ENCODE measurements at regions not wholly inside any gene's neighbourhood (a gene's known extent, or its start where the extent isn't known, plus 50 kb on each side); places are given as distances from the start of the nearest gene placed in this dataset.

DNA sequence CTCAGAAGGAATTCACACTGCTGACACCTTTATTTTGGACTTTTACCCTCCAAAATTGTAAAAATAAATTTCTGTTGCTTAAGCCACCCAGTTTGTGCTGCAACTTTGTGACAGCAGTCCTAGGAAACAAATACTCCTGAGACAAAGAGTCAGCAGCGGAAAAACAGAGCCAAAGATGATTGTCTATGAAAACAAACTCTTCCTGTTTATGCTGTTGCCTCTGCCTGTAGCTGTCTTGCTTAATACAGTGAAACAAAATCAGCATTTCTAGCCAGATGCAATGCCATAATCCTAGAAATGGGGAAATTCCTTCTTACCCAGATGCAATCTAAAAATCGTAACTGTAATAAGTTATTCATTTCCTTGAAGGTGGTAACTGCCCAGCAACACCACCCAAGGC, 387.5 kb upstream of the ATP11B start:
- no peak for TF ChIP-seq EZH2 (IDR thresholded peaks at IDR 0.05; ENCODE audit: borderline replicate concordance, low read depth, low read length, poor library complexity, severe bottlenecking)
- TF ChIP-seq, protein P1, sequence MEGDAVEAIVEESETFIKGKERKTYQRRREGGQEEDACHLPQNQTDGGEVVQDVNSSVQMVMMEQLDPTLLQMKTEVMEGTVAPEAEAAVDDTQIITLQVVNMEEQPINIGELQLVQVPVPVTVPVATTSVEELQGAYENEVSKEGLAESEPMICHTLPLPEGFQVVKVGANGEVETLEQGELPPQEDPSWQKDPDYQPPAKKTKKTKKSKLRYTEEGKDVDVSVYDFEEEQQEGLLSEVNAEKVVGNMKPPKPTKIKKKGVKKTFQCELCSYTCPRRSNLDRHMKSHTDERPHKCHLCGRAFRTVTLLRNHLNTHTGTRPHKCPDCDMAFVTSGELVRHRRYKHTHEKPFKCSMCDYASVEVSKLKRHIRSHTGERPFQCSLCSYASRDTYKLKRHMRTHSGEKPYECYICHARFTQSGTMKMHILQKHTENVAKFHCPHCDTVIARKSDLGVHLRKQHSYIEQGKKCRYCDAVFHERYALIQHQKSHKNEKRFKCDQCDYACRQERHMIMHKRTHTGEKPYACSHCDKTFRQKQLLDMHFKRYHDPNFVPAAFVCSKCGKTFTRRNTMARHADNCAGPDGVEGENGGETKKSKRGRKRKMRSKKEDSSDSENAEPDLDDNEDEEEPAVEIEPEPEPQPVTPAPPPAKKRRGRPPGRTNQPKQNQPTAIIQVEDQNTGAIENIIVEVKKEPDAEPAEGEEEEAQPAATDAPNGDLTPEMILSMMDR (conservative IDR thresholded peaks at IDR 0.05; ENCODE audit: low read depth, low read length): no peak
- no peak overlapping the region for H3K4me3 ChIP-seq (ENCODE audit: low read depth, low read length, poor library complexity, severe bottlenecking)
- ChIA-PET CTCF (no interaction called here), POLR2A (ENCODE audit: low non-redundant PET) (no interaction called here)
- no TSS peak for BruUV-seq (replicated peaks)
- H3K4me1 ChIP-seq (ENCODE audit: insufficient read depth, low read length, poor library complexity, severe bottlenecking): no peaks in the 10 kb centered on the region
- H3K27ac ChIP-seq (ENCODE audit: low read depth, low read length, poor library complexity, severe bottlenecking): no peak overlapping the region
- H3K9me3 ChIP-seq (ENCODE audit: low read depth, low read length, poor library complexity, severe bottlenecking): no peaks in the 10 kb centered on the region
- no peaks in the 10 kb centered on the region for H3K36me3 ChIP-seq (ENCODE audit: insufficient read depth, low read length, poor library complexity, severe bottlenecking)
- no peak for DNase-seq (ENCODE audit: low spot score)
- no peaks in the 10 kb centered on the region for H3K27me3 ChIP-seq (replicated peaks; ENCODE audit: insufficient read depth, low read depth, low read length, poor library complexity)
- intact Hi-C loops (cut with micrococcal nuclease; ENCODE audit: unreplicated experiment): no loop called here

DNA sequence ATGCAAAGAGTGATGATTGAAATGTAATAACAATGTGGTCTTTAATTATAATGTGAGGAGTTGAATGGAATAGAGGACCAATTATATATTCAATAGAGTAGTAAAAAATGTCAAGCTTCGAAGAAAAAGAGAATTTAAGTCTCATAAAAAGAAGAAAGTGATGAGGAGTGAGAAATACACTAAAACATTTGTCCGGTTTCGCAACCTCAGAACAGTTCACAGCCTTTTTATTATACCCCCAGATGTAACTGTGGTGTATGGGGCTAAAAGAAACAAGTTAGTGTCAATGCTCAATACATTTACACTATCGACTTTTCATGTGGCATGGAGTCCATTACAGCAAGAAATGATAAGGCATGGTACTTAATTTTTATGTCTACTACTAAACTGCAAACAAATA, 386.5 kb upstream of the ATP11B start:
- Histone ChIP-seq H3K9me3 (ENCODE audit: low read depth, low read length, poor library complexity, severe bottlenecking) (no peaks in the 10 kb centered on the region), H3K27ac (ENCODE audit: low read depth, low read length, poor library complexity, severe bottlenecking) (no peak overlapping the region), H3K4me3 (ENCODE audit: low read depth, low read length, poor library complexity, severe bottlenecking) (no peak overlapping the region), H3K4me1 (ENCODE audit: insufficient read depth, low read length, poor library complexity, severe bottlenecking) (no peaks in the 10 kb centered on the region), H3K36me3 (ENCODE audit: insufficient read depth, low read length, poor library complexity, severe bottlenecking) (no peaks in the 10 kb centered on the region), H3K27me3 (replicated peaks; ENCODE audit: insufficient read depth, low read depth, low read length, poor library complexity) (no peaks in the 10 kb centered on the region)
- no peak for TF ChIP-seq EZH2 (IDR thresholded peaks at IDR 0.05; ENCODE audit: borderline replicate concordance, low read depth, low read length, poor library complexity, severe bottlenecking)
- TF ChIP-seq, protein P1 (conservative IDR thresholded peaks at IDR 0.05; ENCODE audit: low read depth, low read length): no peak
- CTCF ChIA-PET: no interaction called here
- POLR2A ChIA-PET (ENCODE audit: low non-redundant PET): no interaction called here
- no TSS peak for BruUV-seq (replicated peaks)
- DNase-seq (ENCODE audit: low spot score): no peak
- intact Hi-C loops (cut with micrococcal nuclease; ENCODE audit: unreplicated experiment): no loop called here

DNA sequence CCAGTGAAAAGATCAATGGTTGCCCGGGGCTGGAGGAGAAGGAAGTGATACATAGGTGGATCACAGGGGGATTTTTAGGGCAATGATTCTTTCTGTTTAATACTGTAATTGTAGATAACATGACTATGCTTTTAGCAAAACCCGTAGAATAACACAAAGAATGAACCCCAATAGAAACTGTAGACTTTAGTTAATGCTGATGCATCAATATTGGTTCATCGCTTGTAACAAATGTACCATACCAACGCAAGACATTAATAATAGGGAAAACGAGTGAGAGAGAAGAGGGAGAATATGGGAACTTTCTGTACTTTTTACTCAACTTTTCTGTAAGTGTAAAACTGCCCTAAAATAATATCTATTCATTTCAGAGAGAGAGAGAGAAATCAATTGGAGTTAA, 383.3 kb upstream of the ATP11B start:
- no TSS peak for BruUV-seq (replicated peaks)
- no peaks in the 10 kb centered on the region for H3K36me3 ChIP-seq (ENCODE audit: insufficient read depth, low read length, poor library complexity, severe bottlenecking)
- ChIA-PET POLR2A (ENCODE audit: low non-redundant PET) (no interaction called here), CTCF (no interaction called here)
- no peak for TF ChIP-seq EZH2 (IDR thresholded peaks at IDR 0.05; ENCODE audit: borderline replicate concordance, low read depth, low read length, poor library complexity, severe bottlenecking)
- TF ChIP-seq, protein P1 (conservative IDR thresholded peaks at IDR 0.05; ENCODE audit: low read depth, low read length): no peak
- no peaks in the 10 kb centered on the region for H3K27me3 ChIP-seq (replicated peaks; ENCODE audit: insufficient read depth, low read depth, low read length, poor library complexity)
- H3K4me3 ChIP-seq (ENCODE audit: low read depth, low read length, poor library complexity, severe bottlenecking): no peak overlapping the region
- H3K27ac ChIP-seq (ENCODE audit: low read depth, low read length, poor library complexity, severe bottlenecking): no peak overlapping the region
- intact Hi-C loops (cut with micrococcal nuclease; ENCODE audit: unreplicated experiment): no loop called here
- no peak for DNase-seq (ENCODE audit: low spot score)
- H3K9me3 ChIP-seq (ENCODE audit: low read depth, low read length, poor library complexity, severe bottlenecking): no peaks in the 10 kb centered on the region
- H3K4me1 ChIP-seq (ENCODE audit: insufficient read depth, low read length, poor library complexity, severe bottlenecking): no peaks in the 10 kb centered on the region
